Left forelimb (tissue), 1 donor: ENCODE measurements at regions not wholly inside any gene's neighbourhood (a gene's known extent, or its start where the extent isn't known, plus 50 kb on each side); places are given as distances from the start of the nearest gene placed in this dataset.

ENCODE experiments used
- DNase-seq: peaks from one replicate; pipeline ENCODE4 v3.0.0-alpha.2; 2018; ENCODE audit warnings: low spot score

DNA sequence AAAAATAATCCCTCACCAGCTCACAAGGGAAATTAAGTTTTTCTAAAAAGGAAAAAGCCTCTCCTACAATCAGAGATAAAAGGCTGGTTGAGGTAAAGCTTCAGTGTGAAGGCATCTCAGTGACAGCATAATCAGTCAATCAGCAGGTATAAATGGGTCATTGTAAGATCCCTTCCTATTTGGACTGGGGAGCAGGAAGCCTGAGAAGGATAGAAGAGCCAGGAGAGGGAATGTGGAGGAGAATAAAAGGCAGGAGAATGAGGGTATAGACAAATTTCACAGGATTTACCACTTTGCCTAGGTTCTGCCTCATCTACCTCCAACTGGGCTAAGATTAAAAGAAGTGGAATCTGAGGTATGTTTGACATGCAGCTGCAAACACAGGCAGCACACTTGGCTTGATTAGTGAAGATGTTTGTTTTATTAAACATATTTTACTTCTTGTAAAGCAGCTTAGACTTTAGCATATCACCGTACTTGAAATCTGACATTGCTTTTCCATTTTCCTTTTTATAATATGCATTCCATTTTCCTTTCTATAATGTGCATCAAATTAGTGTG, 479.1 kb upstream of the USP15 start:
- DNase-seq = no peak

DNA sequence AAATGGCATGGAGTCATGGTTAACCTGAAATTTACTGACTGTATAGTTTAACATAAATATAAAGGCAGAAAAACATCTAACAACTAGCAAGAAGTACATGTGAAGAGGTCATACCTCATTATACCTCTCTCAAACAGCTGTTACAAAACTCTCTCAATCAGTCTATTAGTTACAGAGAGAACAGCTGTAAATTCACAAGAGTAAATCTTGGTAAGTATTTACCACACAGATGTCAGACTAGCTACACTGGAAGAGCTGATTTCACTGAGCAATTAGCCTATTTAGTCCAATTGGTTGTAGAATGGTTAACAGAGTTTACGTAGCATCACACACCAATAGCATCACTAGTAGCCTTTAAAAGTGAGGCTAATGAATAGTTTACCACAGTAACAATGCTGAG, 463.4 kb upstream of the USP15 start:
- no peak for DNase-seq

DNA sequence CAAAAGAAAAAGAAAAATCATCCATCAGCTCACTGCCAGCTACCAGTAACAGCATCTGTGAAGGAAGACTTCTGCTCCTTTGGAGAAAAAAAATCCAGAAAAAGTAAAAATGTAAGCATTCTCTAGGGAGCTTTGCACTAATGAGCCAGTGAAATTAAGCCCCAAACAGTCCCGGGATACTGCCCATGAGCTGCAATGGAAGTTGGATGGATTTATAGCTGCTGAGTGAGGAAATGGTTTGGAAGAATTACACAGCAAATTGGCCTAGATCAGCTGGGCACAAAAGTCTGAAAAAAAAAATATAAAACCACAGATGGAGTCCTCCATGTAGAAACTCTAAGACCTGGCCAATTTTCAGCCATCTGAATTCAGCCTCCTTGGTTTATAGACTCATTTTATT, 462.9 kb upstream of the USP15 start:
- no peak for DNase-seq

DNA sequence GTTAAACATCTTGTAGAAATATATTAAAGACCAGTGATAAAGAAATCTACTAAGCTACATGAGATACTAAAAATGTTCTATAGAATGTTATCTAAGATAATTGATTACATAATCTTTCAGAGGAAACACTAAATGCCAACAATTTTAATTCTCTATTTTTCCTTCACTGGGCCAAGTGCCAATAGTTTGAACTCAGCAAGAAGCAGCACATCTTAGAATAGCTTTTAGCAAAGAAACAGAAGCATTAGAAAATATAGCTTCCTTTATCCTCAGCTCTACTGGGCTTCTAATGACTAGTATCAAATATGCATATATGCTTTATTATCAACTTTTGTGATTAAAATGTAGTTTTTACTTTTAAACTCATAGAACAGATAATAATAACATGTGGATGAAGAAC, 461.4 kb upstream of the USP15 start:
- DNase-seq = no peak

DNA sequence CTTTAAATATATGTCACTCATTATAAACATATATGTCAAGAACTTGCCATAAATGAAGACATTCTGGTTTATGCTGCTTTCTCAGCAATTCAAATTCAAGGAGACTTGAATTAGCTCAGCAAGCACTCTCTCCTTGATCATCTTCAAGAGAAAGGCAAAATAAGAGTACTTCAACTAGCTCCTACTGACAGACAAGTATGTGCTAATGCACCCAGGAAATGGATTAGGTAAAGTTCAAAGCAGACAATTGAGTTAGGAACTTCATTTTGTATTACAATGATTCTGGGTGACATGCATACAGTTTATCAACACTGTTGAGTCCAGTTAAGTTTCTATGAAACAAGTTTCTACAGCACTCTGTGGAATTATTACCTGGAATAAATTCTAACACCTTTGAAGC, 455.9 kb upstream of the USP15 start:
- no peak for DNase-seq

DNA sequence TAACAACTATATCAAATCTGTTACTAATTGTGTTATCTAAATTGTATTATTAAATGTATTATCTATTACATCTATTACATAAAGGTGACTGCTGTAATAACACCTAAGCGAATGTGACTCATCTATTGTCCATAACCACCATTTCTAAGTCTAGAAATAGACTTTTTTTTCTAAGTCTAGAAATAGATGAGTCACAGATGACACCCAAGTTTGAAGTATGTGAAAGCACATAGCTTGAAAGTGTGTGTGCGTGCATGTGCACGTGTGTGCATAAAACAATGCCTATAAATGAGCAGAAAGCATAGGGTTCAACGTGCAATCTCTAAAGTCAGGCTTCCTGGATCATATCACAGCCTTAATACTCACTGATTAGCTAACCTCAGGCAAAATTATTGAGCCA, 451.3 kb upstream of the USP15 start:
- no peak for DNase-seq

DNA sequence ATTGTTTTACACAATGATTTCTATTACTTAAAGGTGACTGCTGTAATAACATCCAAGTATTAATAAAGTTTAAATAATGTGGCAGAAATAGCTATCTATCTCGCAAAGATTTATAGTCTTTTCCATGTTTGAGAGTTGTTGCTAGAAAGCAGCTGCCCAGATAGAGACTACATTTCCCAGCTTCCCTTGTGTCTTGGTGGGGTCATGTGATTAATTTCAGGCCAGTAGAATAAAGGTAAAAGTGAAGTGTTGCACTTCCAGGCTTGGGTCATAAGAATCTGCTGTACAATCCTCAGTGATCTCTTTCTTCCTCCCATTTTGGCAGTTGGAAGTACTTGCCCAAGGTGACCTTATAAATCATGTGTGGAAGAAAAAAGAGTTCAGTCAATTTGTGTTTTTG, 449.7 kb upstream of the USP15 start:
- DNase-seq = no peak

DNA sequence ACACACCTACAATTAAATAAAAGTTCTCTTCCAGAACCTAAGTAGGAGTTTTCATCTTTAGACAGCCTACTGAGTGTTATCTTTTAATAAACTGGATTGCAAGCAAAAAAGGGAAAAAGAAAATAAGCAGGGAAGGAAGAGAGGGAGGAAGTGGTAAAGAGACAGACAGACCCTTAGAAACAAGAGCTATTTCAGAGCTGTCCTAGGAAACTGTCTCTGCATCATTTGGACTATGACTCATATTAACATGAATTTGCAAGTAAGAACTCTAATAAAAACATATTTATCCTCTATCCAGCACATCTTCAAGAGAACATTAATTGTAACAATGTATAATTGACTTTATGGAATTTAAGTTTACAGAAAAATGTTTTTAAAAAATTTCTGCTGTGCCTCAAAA, 438.8 kb upstream of the USP15 start:
- DNase-seq = no peak

DNA sequence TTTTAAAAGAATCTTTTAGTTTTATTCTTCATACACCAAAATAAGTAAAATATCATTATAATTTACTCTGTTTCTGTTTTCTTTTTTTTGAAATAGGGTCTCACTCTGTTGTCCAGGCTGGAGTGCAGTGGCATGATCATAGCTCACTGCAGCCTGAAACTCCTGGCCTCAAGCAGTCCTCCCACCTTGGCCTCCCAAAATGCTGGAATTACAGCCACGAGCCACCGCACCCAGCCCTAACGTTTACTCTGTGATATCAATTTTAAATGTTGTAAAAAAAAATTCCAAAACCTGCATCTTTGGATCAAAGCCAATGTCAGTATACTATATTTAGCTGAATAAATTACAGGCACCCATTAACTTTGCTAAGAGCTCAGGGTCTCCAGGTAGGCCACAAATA, 437.1 kb upstream of the USP15 start:
- DNase-seq = no peak

DNA sequence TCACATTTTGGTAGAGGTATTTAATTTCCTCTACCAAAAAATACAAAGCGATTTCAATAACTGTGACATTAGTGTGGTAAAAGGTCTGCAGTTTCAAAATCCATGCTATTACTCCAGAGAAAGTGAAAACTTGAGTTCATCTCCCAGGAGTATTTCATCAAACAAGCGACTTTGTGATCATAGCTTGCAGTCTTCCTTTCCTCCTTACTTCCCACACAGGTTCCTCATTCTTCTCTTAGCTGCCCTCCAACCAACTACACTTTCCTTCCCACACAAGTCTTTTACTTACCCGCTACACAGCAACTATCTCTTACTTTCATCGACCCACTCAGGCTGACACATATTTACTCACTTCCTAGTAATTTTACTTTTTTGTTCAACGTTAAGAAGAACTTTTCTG, 413.4 kb upstream of the USP15 start:
- DNase-seq = no peak

DNA sequence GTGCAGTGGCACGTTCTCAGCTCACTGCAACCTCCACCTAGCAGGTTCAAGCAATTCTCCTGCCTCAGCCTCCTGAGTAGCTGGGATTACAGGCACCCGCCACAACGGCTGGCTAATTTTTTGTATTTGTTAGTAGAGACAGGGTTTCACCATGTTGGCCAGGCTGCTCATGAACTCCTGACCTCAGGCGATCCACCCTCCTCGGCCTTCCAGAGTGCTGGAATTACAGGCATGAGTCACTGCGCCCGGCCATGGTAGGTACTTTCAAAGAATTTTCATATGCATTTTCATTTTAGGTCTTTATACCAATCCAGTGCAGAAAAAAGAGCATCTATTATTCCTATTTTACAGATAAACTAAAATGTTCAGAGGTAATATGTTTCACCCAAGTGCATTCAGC, 411.3 kb upstream of the USP15 start:
- DNase-seq = no peak

DNA sequence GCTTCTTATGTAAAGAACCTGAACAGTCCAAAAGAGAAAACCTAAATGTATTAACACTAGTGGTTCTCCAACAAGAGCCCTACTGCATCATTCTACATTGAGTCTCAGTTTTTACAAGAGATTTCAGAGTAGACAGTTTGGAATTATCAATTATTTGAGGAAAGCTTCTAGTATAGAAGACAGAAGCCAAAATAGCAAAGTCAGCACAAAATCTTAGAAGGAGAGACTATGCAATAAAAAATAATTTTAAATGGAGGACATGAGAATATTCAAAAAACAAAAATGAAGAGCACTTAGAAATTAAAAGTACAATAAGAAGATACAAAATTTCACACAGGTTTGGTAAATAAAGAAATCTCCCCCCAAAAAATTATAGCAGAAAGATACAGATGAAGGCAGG, 406.3 kb upstream of the USP15 start:
- DNase-seq = no peak

DNA sequence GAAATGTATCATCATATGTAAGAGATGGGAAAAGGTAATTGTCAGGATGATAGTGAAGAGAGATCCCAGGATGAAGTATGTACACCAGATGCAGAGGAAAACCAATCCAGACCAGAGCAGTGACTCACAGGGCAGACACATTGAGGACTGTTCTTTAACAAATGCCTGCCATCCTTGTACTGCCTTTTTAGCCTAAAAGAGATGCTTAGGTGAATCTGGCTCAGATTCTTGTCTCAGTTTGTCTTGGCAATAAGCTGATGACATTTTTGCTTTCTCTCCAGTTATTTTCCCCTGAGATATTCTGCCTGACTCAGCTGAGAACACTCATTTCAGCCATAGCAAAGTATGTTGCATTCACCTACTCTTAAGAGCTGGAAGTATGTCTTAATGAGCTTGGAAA, 405.3 kb upstream of the USP15 start:
- DNase-seq = no peak

DNA sequence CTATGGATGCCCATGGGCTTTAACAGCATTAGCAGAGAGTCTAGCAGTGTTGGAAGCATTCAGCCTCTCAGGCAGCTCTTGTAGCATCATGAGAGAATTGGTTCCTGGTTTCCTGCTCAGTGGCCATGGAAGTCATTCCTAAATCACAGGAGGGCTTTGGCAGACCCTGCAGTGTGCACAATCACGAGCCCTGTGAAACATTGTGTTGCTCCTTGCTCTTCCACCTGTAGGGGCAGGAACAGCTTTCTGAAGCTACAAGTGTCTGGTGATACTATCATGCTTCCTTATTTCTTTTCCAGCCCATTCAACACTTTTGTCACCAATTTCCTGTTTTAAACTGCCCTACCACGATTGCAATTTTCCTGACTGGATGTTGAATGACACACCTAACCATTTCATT, 402.2 kb upstream of the USP15 start:
- no peak for DNase-seq

DNA sequence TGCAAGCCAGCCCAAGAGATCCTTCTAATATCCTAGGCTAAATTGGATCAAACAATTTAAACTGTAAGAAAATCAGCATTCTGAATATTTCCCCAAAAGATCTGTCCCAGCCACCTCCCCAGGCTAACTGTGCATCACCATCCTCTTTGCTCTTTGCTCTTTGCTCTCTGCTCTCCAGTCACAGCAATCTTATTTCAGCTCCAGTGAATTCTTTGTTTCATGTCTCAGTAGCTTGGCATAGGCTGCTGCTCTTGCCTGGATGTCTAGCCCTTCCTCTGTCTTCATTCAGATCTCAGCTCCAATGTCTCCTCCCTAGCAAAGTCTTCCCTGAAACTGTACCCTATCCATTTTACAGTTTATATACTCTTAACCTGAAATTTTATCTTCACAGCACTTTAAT, 399.8 kb upstream of the USP15 start:
- no peak for DNase-seq

DNA sequence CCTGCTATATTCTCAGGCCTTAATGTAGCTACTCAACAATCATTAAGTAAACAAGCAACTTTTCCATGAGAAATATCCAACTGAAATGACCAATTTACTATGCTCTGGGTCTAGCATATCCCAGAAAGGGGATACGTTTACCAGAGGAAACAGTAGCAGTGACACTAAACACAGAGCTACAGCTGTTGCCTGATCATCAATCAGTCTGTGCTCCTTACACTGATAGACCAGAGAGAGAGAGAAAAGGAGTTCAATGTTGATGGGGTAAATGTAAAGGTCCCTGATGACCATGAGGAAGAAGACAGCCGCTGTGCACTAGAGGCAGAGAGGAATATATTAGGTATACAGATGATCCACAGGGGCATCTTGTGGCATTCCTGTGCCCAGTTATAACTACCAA, 397.2 kb upstream of the USP15 start:
- DNase-seq = no peak

DNA sequence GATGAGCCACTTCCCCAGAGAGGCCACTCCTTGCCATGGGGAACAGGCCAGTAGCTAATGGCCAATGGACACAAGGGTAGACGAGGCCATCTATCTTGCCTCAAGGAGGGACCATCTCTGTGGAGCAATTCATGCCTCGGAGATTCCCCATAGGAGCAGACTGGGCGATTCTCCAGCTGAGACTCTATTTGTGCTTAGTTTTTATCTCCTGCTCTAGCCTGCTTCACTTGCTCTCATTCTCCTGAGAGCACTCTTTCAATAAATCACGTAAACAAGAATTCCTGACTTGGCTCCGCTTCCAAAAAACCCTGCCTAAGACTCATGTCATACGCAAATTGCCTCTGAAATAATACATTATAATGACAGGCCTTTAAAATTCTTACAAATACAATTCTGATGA, 396.4 kb upstream of the USP15 start:
- no peak for DNase-seq

DNA sequence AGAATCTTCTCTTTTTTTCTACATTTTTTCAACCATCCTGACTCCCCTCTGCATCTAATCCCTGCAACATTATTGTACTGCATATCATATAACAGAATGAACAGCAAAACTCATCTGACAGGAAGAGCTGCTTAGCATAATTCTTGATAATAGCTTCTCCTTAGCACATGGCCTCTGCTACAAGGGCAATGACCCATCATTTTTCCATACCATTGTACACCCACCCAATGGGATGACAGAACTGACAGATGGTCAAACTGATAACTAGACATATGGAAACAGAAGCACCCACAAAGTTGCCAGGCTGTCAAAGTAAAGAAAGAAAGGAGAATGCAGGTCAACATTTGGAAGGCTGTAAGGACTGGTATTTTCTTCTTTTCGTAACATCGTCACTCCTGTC, 390.4 kb upstream of the USP15 start:
- DNase-seq = no peak

DNA sequence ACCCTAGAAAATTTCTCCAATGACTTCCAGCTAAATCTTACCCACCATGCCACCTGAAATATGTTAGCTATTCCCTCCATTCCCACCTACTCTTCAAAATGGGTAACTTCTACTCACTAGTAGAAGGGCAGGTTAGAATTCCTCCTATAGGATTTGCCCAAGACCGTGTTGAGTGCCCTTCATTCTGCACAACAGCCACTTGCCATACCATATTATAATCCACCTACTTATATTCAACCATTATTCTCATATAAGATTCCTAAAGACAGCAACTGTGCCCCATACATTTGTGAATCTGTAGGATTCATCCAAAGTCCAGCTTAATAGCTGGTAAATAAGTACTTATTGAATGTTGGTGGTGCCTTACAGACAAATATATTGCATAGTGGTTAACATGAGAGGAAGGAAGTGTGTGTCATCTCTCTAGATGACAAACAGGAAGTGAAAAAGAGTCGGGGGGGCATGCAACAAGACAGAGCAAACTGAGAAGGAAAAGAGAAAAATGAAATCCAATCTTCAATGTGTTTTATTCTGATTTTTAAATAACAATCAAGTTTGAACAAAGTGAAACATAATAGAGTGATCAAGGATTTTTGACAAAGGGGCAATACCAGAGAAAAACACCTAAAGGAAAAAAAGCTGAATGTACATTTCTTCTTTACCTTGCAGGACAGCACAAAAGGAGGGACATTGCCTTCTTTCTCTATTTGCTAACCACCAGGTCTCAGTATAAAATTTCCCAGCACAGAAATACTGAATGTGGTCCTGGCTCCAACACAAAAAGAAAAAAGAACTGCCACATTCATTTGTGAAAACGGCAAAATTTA, 389.3 kb upstream of the USP15 start:
- DNase-seq = no peak

DNA sequence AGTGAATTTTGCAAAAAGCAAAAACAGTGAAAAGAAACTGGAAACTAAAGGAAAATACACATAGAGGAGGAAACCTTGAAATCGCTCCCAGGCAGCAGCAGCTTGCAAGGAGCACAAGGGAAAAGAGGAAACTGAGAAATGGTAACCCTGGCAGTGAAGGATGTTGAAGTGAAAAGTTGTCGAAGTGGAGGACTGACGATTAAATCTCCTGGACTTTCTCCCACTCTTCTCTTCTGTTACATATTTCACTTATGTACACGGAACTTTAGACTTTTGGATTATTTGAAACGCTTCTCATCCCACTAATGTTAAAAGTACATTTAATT, 388.8 kb upstream of the USP15 start:
- DNase-seq = no peak

DNA sequence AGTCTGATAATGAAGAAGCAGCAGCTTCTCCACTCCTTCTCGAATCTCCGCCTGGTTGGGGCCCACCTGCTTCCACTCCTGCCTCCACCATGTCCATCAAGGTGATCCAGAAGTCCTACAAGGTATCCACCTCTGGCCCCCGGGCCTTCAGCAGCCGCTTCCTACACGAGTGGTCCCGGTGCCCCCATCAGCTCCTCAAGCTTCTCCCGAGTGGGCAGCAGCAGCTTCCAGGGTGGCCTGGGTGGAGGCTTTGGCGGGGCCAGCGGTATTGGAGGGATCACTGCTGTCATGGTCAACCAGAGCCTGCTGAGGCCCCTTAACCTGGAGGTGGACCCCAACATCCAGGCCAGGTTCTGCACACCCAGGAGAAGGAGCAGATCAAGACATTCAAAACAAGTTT, 381.0 kb upstream of the USP15 start:
- DNase-seq = no peak

DNA sequence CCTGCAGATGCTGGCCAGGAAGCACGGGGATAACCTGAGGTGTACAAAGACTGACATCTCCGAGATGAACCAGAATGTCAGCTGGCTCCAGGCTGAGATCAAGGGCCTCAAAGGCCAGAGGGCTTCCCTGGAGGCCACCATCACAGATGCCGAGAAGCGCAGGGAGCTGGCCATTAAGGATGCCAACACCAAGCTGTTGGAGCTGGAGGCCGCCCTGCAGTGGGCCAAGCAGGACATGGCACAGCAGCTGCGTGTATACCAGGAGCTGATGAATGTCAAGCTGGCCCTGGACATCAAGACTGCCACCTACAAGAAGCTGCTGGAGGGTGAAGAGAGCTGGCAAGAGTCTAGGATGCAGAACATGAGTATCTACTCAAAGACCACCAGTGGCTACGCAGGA, 380.0 kb upstream of the USP15 start:
- DNase-seq = no peak

DNA sequence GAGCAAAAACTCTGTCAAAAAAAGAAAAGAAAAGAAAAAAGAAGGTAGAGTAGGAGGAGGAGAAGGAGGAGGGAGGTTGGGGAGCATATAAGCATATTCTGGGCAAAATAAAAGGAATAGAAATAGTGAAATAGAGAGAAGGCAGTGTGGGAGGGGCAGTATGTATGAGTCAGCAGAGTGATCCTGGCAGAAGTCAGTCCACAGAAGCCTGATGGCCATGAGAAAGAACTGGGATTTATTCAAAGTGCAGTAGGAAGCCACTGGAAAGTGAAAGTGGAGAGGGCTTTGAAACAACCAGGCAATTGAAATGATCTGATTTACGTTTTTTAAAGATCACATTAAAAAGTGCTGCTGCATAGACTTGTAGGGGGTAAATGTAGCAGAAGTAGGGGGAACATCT, 368.6 kb upstream of the USP15 start:
- DNase-seq = no peak

DNA sequence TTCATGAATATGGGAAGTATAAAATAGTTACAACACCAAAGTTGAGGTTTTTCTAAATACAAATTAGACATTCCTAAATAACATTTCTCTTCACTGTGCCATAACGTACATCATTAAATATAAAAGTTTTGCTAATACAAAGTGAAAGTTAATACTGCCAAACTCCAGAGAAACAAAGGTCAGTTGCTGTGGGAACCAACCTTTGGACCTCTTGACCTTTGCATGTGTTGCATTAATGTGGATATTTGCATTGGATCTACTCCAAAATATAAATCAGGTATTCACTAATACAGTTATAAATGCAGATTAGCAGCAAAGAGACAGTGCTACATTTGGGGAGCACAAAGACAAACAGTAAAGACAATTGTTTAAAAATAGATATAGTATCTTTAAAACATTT, 366.0 kb upstream of the USP15 start:
- DNase-seq = no peak
